SH-SY5Y (cell line): ENCODE measurements at regions not wholly inside any gene's neighbourhood (a gene's known extent, or its start where the extent isn't known, plus 50 kb on each side); places are given as distances from the start of the nearest gene placed in this dataset.

ENCODE experiments used
- GATA2 ChIP-seq: IDR thresholded peaks from 2 replicates; pipeline ENCODE4 v1.6.1; 2011; ENCODE audit warnings: mild to moderate bottlenecking, low read depth, low read length
- GATA3 ChIP-seq: IDR thresholded peaks from 2 replicates; pipeline ENCODE4 v1.6.1; 2011; ENCODE audit warnings: low read depth, mild to moderate bottlenecking, low read length, moderate library complexity

DNA sequence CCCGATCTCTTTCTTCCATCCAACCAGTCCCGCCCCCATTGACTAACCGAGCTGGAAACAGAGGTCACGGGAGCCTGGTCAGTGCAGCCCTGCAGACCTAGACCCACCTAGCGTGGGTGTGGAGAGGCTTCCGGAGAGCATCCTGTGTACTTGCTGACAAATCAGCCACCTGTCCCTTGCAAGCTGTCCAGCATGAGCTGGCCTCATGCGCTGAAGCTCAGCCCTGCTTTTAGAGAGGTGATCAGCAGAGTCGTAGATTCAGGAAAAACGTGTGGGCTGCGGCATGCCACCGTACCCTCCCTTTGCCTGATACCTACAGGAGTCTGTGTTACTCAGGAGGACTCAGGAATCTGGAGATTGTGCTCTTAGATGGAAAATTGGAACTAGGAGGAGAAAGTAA lies 80.3 kb upstream of the UQCRFS1 start:
- TF ChIP-seq GATA3 (no peak), GATA2 (no peak)
